Stomach (tissue), 4 donors: ENCODE measurements at regions not wholly inside any gene's neighbourhood (a gene's known extent, or its start where the extent isn't known, plus 50 kb on each side); places are given as distances from the start of the nearest gene placed in this dataset.

Source experiments
- EP300 ChIP-seq: sonication (generic); formaldehyde crosslinking; IDR thresholded peaks from one replicate; pipeline ENCODE4 v1.6.1; 2017; ENCODE audit warnings: antibody characterized with exemption
- POLR2A ChIP-seq, 4 donors: fragments of 450-650 bp; IDR thresholded peaks; one replicate each; pipeline ENCODE4 v1.6.1; 2016; ENCODE audit warnings: antibody characterized with exemption in 4 of 4, control low read depth in 2 of 4, mild to moderate bottlenecking in 1 of 4, moderate library complexity in 1 of 4
- POLR2AphosphoS5 ChIP-seq, 3 donors: sonication (generic); formaldehyde crosslinking; IDR thresholded peaks; one replicate each; pipeline ENCODE4 v1.6.1; 2016; ENCODE audit warnings: antibody characterized with exemption in 3 of 3
- TF ChIP-seq, protein P1 (sequence below), 7 experiments: fragments of 450-650 bp in 4 of 7; fragments of 200-600 bp in 3 of 7; sonication (generic) in 3 of 7; IDR thresholded peaks; one replicate each; pipeline ENCODE4 v1.5.1; 2016 to 2019; ENCODE audit warnings: antibody characterized with exemption in 7 of 7, control low read depth in 2 of 7, mild to moderate bottlenecking in 1 of 7

DNA sequence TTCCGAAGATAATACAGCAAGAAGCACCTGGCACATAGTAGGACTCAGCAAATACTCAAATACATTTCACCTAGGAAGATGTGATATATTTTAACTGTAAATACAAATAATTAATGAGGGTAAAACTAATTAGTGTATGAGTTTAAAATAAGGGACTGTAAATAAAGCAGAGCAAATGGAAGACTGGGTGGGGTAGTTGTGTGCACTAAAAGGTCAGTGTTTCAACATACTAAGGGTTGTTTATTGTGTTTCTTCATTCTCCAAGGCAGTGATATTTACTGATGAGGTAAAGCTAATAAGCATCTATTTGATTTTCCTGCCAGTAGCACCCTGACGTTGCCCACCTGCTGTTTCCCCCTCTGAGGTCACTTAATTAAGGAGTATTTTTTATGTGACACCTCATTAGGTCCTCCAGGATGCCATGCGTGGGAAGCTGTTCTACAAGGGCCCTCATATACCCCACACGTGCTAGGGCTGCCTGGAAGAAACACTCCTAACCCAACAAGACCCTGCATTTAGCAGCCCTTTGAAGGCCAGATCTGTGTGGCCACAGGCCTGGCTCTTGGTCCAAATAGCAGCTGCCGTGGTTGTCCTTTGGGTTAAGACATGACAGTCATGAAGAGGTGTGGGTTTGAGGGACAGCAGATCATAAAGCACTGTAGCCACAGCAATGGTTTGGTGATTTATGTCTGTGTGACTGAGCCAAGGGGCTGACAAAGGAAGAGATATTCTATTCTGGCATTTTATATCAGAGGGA is 97.5 kb upstream of the RPS23 start:
- TF ChIP-seq POLR2A (IDR thresholded peaks at IDR 0.05), result no peak
- TF ChIP-seq, protein P1, sequence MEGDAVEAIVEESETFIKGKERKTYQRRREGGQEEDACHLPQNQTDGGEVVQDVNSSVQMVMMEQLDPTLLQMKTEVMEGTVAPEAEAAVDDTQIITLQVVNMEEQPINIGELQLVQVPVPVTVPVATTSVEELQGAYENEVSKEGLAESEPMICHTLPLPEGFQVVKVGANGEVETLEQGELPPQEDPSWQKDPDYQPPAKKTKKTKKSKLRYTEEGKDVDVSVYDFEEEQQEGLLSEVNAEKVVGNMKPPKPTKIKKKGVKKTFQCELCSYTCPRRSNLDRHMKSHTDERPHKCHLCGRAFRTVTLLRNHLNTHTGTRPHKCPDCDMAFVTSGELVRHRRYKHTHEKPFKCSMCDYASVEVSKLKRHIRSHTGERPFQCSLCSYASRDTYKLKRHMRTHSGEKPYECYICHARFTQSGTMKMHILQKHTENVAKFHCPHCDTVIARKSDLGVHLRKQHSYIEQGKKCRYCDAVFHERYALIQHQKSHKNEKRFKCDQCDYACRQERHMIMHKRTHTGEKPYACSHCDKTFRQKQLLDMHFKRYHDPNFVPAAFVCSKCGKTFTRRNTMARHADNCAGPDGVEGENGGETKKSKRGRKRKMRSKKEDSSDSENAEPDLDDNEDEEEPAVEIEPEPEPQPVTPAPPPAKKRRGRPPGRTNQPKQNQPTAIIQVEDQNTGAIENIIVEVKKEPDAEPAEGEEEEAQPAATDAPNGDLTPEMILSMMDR (IDR thresholded peaks at IDR 0.05), result no peak
- TF ChIP-seq POLR2AphosphoS5 (IDR thresholded peaks at IDR 0.05), result no peak
- TF ChIP-seq EP300, result no peak
